Superior temporal gyrus (tissue), 1 donor: ENCODE measurements at regions not wholly inside any gene's neighbourhood (a gene's known extent, or its start where the extent isn't known, plus 50 kb on each side); places are given as distances from the start of the nearest gene placed in this dataset.

Experiments used
- DNase-seq: peaks from one replicate; pipeline ENCODE4 v3.0.0-alpha.2; 2016; ENCODE audit errors: extremely low spot score

- DNase-seq, result no peak
Measured at GRCh38 chr1:43065616-43066399, 106.3 kb downstream of the EBNA1BP2 start.

GRCh38 chr1:43065191-43065590 lies 106.5 kb upstream of the SLC2A1 start:
- no peak for DNase-seq

- DNase-seq, result no peak
Measured at GRCh38 chr1:43063394-43064219, 104.9 kb upstream of the SLC2A1 start.

GRCh38 chr1:43062527-43063095 lies 103.9 kb upstream of the SLC2A1 start:
- no peak for DNase-seq

- DNase-seq, result no peak
Measured at GRCh38 chr1:43061757-43062156, 103.1 kb upstream of the SLC2A1 start.

GRCh38 chr1:43059640-43060574 lies 101.2 kb upstream of the SLC2A1 start:
- DNase-seq, result no peak

- DNase-seq, result no peak
Measured at GRCh38 chr1:43058545-43059360, 100.1 kb upstream of the SLC2A1 start.

- DNase-seq, result no peak
Measured at GRCh38 chr1:43058056-43058455, 99.4 kb upstream of the SLC2A1 start.

- no peak for DNase-seq
Measured at GRCh38 chr1:43057567-43057966, 98.9 kb upstream of the SLC2A1 start.

GRCh38 chr1:43056981-43057391 lies 98.3 kb upstream of the SLC2A1 start:
- no peak for DNase-seq

- DNase-seq, result no peak
Measured at GRCh38 chr1:43056460-43056859, 97.8 kb upstream of the SLC2A1 start.

- no peak for DNase-seq
Measured at GRCh38 chr1:43054961-43055360, 96.3 kb upstream of the SLC2A1 start.

- no peak for DNase-seq
Measured at GRCh38 chr1:43052786-43053439, 94.2 kb upstream of the SLC2A1 start.

GRCh38 chr1:43052322-43052721 lies 93.7 kb upstream of the SLC2A1 start:
- no peak for DNase-seq

- DNase-seq, result no peak
Measured at GRCh38 chr1:43049481-43049880, 90.8 kb upstream of the SLC2A1 start.

GRCh38 chr1:43048601-43049011 lies 89.9 kb upstream of the SLC2A1 start:
- no peak for DNase-seq

- DNase-seq, result no peak
Measured at GRCh38 chr1:43047135-43047534, 88.5 kb upstream of the SLC2A1 start.

GRCh38 chr1:43044572-43045361 lies 86.1 kb upstream of the SLC2A1 start:
- no peak for DNase-seq

- no peak for DNase-seq
Measured at GRCh38 chr1:43043695-43044094, 85.0 kb upstream of the SLC2A1 start.
